CD4-positive, alpha-beta T cell (primary cell): ENCODE measurements at regions not wholly inside any gene's neighbourhood (a gene's known extent, or its start where the extent isn't known, plus 50 kb on each side); places are given as distances from the start of the nearest gene placed in this dataset.

ENCODE experiments used
- ATAC-seq: fragments of 200-7000 bp; cut with Tn5 transposase; one replicate; pipeline ENCODE4 v1.10.0; 2022; ENCODE audit warnings: mild to moderate bottlenecking; ENCODE audit not compliant: poor library complexity
- CTCF ChIA-PET: fragments of 350-600 bp; sonication (Branson Sonifier 250); formaldehyde crosslinking; loops from one replicate; lab custom pipeline; 2021; ENCODE audit warnings: antibody characterized with exemption, inconsistent platforms; lab: Charles Lee
- POLR2A ChIA-PET: fragments of 350-600 bp; sonication (Branson Sonifier 250); formaldehyde crosslinking; loops from one replicate; lab custom pipeline; 2021; ENCODE audit warnings: antibody characterized with exemption, inconsistent platforms; lab: Charles Lee
- DNase-seq, 14 experiments: peaks; one replicate each; pipeline ENCODE4 v3.0.0-alpha.2; 2013 to 2020; ENCODE audit warnings: mixed read lengths in 2 of 14
- H3K27ac ChIP-seq, 2 donors: one replicate each; pipeline versions ENCODE4 v1.5.1 to v1.7.0; 2013; ENCODE audit warnings: low read length in 2 of 2, low read depth in 1 of 2, mild to moderate bottlenecking in 1 of 2
- H3K27me3 ChIP-seq, 2 experiments: 1 replicate in 1 of 2; 2 replicates in 1 of 2; pipeline versions ENCODE4 v1.6.1 to v1.7.0; 2013; ENCODE audit warnings: low read length in 2 of 2, control low read depth in 1 of 2, mild to moderate bottlenecking in 1 of 2, moderate library complexity in 1 of 2; ENCODE audit not compliant: insufficient read depth in 2 of 2, control insufficient read depth in 1 of 2
- H3K36me3 ChIP-seq: one replicate; pipeline ENCODE4 v1.6.1; 2013; ENCODE audit warnings: low read length, control low read depth; ENCODE audit not compliant: insufficient read depth
- H3K4me1 ChIP-seq: one replicate; pipeline ENCODE4 v1.6.1; 2013; ENCODE audit warnings: low read length, control low read depth; ENCODE audit not compliant: insufficient read depth
- H3K4me3 ChIP-seq: one replicate; pipeline ENCODE4 v1.5.1; 2013; ENCODE audit warnings: mild to moderate bottlenecking, low read length, moderate library complexity
- H3K9me3 ChIP-seq, 2 experiments: 1 replicate in 1 of 2; 2 replicates in 1 of 2; pipeline versions ENCODE4 v1.6.1 to v1.7.0; 2013; ENCODE audit warnings: low read length in 2 of 2, mild to moderate bottlenecking in 2 of 2, control low read depth in 1 of 2, moderate library complexity in 1 of 2; ENCODE audit not compliant: control insufficient read depth in 1 of 2, insufficient read depth in 1 of 2
- H3K27ac Mint-ChIP-seq: one replicate; pipeline ENCODE4 v1.8.0; 2020; ENCODE audit warnings: mixed read lengths
- H3K27me3 Mint-ChIP-seq: one replicate; pipeline ENCODE4 v1.8.0; 2021; ENCODE audit warnings: mixed read lengths
- H3K36me3 Mint-ChIP-seq: one replicate; pipeline ENCODE4 v1.8.0; 2021; ENCODE audit warnings: low read depth, mixed read lengths
- H3K4me1 Mint-ChIP-seq: one replicate; pipeline ENCODE4 v1.8.0; 2021; ENCODE audit warnings: low read depth, mixed read lengths
- H3K4me3 Mint-ChIP-seq: one replicate; pipeline ENCODE4 v1.8.0; 2020; ENCODE audit warnings: mild to moderate bottlenecking, mixed read lengths
- H3K9me3 Mint-ChIP-seq: one replicate; pipeline ENCODE4 v1.8.0; 2020; ENCODE audit warnings: mixed read lengths
- CTCF ChIP-seq: fragments of 200-600 bp; IDR thresholded peaks from one replicate; pipeline ENCODE4 v1.8.0; 2022; ENCODE audit warnings: antibody characterized with exemption, mild to moderate bottlenecking
- intact Hi-C, 2 experiments: fragments of 100-400 bp; cut with DNase I in 1 of 2; cut with micrococcal nuclease in 1 of 2; formaldehyde crosslinking; loops; one replicate each; pipeline versions ENCODE4 v1.15.1 to v1.9.0; 2023 to 2025; cut with DNase I, micrococcal nuclease

DNA sequence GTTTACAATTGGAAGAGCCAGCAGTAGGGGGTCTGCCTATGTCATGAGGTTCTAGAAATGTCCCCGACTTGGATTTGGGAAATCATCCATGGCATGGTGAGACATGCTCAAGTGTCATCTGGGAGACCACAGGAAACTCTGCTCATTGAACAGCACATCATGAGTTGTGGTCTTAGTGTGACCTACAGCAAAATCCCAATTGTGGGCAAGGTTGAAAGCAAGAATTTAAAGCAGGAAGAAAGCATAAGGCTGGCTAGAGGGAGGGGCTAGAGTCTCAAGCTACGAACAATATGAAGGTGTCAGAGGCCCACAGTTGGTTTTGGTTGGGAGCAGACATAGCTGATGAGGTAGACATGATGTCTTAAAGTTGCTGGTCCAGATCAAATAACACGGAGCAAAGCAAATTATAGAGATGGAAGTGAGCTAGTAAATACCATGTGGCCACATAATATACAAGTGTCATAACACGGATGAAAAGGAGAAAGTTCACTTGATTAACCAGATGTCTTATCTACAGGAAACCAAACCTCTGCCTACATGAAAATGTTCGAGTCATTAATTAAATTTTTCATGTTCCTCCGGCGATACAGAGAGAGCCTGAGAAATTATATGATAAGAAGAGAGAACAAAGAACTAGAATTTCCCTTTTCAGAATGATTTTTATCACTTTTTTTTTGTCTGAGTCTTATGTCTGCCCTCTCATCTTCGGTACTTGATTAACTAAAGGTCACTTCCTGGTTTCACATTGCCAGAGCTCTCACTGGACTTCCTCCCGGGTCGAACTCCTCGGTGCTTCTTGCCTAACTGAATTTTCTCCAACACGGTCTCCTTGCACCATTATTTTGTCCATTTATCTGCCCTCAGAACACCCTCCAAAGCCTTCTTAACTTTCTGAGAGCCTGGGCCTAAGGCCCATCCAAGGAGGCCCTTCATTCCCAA lies 67.5 kb upstream of the DUSP10 start:
- ChIA-PET CTCF (interaction anchor here (1.1 to 1.5 kb wide), 2 partner anchors 10 to 11 kb away, joined by 3 read pairs; no protein-coding TSS in a partner anchor), POLR2A (interaction anchor here (0.9 kb wide), 1 partner anchor 30 kb away, joined by 3 read pairs; no protein-coding TSS in a partner anchor)
- DNase-seq (peak in 2 of 14 experiments; percentile 13 to 28), ATAC-seq (no peak)
- TF ChIP-seq CTCF = no peak
- no peak overlapping the region for H3K4me3 ChIP-seq
- H3K27me3 Mint-ChIP-seq = no peaks in the 10 kb centered on the region
- H3K36me3 Mint-ChIP-seq = no peaks in the 10 kb centered on the region
- H3K4me1 Mint-ChIP-seq = peaks cover 30% of the 10 kb centered on the region
- peak overlapping the region; percentile 7 for H3K27ac Mint-ChIP-seq
- H3K9me3 Mint-ChIP-seq = no peaks in the 10 kb centered on the region
- H3K9me3 ChIP-seq = no peaks in the 10 kb centered on the region
- peaks cover 9% of the 10 kb centered on the region for H3K4me1 ChIP-seq
- H3K36me3 ChIP-seq = no peaks in the 10 kb centered on the region
- no peaks in the 10 kb centered on the region for H3K27me3 ChIP-seq
- intact Hi-C loops = loop anchor here in 1 of 2 experiments (5.0 kb wide), 1 partner anchor 32 kb away; no protein-coding TSS in a partner anchor
- H3K27ac ChIP-seq = no peak overlapping the region
- no peak overlapping the region for H3K4me3 Mint-ChIP-seq

DNA sequence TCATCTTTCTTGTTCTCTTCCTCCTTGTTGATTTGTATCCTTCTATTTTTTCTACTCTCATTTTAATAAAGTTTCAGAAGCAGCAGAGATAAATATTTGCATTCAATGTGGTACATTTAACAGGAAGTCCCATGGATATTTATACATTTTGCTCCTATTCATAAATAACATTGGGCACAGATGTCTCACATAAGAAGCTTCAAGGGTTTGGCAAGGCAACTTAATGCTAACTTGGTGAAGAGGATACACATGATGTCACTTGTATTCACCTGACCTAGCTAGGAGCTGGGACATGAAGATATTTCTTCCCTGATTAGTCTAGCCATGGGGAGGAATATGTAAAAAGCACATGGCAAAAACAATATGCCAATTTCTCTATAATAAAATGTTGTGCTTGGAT lies 65.1 kb upstream of the DUSP10 start:
- H3K27ac ChIP-seq = no peak overlapping the region
- Mint-ChIP-seq H3K4me1 (peaks cover 30% of the 10 kb centered on the region), H3K4me3 (no peak overlapping the region), H3K27me3 (no peaks in the 10 kb centered on the region), H3K9me3 (no peaks in the 10 kb centered on the region), H3K36me3 (no peaks in the 10 kb centered on the region), H3K27ac (no peak overlapping the region)
- H3K4me1 ChIP-seq = peaks cover 9% of the 10 kb centered on the region
- no peaks in the 10 kb centered on the region for H3K9me3 ChIP-seq
- TF ChIP-seq CTCF = no peak
- ATAC-seq (no peak), DNase-seq (no peak)
- POLR2A ChIA-PET = no interaction called here
- intact Hi-C loops = no loop called here
- CTCF ChIA-PET = no interaction called here
- no peaks in the 10 kb centered on the region for H3K27me3 ChIP-seq
- no peaks in the 10 kb centered on the region for H3K36me3 ChIP-seq
- no peak overlapping the region for H3K4me3 ChIP-seq

DNA sequence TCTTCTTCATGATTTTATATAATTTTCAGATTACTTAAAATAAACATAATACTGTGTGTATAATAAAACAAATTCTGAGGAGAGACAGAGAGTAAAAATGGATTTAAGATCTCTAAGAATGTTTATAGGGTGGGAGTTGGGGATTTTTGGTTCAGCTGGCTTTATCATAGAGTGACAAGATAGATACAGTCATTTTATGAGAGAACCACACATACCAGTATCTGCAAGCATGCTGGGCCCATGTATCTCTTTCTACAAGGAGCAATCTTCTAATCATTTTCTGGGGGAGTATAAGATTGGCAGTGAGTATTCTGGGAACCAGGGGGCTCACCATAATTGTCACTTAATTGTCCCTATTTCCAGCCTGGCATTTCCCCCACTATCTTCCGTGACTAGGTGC lies 64.3 kb upstream of the DUSP10 start:
- Mint-ChIP-seq H3K27ac (no peak overlapping the region), H3K9me3 (no peaks in the 10 kb centered on the region), H3K27me3 (no peaks in the 10 kb centered on the region), H3K36me3 (no peaks in the 10 kb centered on the region), H3K4me3 (no peak overlapping the region), H3K4me1 (peaks cover 28% of the 10 kb centered on the region)
- Histone ChIP-seq H3K27me3 (no peaks in the 10 kb centered on the region), H3K4me1 (peaks cover 9% of the 10 kb centered on the region), H3K27ac (no peak overlapping the region), H3K36me3 (no peaks in the 10 kb centered on the region), H3K9me3 (no peaks in the 10 kb centered on the region), H3K4me3 (no peak overlapping the region)
- CTCF ChIA-PET = interaction anchor here (0.6 kb wide), 1 partner anchor 9 kb away, joined by 3 read pairs; no protein-coding TSS in a partner anchor
- POLR2A ChIA-PET = no interaction called here
- TF ChIP-seq CTCF = no peak
- intact Hi-C loops = no loop called here
- no peak for DNase-seq
- ATAC-seq = no peak
